ENCODE measurements at regions not wholly inside any gene's neighbourhood (a gene's known extent, or its start where the extent isn't known, plus 50 kb on each side); places are given as distances from the start of the nearest gene placed in this dataset.
A peak's percentile ranks its signal among the peaks of the same experiment; 100 is the strongest.

GRCh38 chr1:208521534-208521933 is 277.4 kb upstream of the PLXNA2 start:
- no peak for DNase-seq

DNA sequence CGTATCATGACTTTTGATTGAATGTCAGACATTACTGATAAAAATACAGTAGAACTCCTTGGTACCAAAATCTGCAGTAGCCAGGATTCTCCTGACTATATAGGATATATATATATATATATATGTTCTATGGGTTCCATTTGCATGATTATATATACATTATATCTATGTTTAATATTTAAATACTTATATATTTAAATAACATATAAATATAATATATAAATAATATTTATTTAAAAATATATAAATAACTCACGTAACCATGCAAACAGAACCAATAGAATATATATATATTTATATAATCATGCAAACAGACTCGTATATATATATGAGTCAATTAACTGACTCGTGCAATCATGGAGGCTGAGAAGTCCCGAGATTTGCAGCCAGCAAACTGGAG is 278.8 kb upstream of the PLXNA2 start:
- DNase-seq, result no peak

- no peak for DNase-seq
These were observed 280.2 kb upstream of the PLXNA2 start for GRCh38 chr1:208524376-208524775.

DNA sequence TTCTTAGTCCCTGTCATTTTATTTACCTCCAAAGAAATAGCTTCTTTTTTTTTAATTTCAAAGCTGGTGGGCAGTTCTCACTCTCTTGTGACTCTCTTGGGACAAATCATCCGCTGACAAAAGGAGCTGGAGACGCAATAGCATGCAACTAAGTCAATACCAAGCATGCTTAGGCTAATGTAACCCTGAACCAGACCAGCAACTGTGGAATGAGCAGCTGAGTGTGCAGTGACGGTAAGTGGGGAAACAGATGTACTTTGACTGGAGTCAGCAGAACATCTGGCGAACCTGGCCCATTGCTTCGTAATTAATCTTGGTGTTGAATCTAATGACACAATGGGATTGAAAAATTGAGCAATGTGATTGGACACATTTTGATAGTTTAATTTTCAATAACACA is 280.7 kb upstream of the PLXNA2 start:
- DNase-seq, result no peak

GRCh38 chr1:208525417-208525816 is 281.2 kb upstream of the PLXNA2 start:
- no peak for DNase-seq

DNA sequence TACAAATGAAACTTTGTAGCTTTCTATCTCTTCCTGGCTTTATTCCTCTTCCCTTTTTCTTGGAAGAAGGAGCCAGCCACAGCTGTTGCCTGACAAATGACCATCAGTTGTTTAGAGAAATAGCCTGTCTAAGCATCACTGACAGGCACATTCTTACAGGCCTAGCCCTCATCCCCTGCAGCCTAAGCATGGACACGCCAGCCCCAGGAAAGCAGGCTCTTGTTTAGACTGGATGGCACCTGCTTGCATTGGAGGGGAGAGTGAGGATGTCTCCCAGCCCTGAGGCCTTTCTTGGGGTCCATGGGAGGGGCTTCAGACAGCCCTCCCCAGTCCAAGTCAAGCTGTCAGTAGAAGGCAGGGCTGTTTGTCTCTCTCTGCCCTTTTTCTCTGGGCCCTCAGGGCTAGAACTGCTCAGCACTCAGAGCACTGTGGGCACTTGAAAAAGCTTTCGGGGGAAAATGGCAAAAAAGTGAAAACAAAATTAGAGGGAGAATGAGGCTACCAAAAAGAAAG is 282.5 kb upstream of the PLXNA2 start:
- DNase-seq, result no peak

- no peak for DNase-seq
These were observed 283.0 kb upstream of the PLXNA2 start for GRCh38 chr1:208527156-208527555.

DNA sequence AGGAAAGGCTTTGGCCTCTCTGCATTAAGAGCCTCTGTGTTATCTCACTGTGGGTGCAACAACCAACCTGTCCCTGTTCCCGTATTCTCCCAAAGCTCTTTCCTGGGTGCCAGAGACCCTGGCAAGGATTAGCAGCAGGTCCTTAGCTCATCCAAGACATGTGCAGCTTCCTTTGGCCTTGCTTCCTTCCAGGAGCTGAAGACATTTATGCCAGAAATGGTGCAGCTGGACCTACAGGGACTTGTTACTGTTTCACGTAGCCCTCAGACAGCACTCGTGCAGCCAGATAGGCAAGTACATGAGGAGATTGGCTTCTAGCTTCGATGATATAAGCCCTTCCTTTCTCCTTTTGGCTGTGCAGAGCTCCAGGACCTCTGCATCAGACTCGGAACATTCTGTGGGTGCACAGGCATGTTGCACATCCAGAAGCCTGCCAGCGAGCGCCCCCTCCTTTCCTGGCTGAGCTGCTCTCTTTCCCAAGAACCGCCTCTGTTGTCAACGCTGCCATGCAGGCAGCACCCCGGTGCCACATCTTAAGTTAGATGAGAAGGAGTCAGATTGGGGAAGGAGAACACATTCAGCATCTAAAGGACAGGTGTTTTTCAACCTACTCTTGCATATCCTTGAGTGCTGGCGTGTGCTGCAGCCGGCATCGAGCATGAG is 284.5 kb upstream of the PLXNA2 start:
- no peak for DNase-seq

GRCh38 chr1:208531003-208531750 is 287.0 kb upstream of the PLXNA2 start:
- no peak for DNase-seq

DNA sequence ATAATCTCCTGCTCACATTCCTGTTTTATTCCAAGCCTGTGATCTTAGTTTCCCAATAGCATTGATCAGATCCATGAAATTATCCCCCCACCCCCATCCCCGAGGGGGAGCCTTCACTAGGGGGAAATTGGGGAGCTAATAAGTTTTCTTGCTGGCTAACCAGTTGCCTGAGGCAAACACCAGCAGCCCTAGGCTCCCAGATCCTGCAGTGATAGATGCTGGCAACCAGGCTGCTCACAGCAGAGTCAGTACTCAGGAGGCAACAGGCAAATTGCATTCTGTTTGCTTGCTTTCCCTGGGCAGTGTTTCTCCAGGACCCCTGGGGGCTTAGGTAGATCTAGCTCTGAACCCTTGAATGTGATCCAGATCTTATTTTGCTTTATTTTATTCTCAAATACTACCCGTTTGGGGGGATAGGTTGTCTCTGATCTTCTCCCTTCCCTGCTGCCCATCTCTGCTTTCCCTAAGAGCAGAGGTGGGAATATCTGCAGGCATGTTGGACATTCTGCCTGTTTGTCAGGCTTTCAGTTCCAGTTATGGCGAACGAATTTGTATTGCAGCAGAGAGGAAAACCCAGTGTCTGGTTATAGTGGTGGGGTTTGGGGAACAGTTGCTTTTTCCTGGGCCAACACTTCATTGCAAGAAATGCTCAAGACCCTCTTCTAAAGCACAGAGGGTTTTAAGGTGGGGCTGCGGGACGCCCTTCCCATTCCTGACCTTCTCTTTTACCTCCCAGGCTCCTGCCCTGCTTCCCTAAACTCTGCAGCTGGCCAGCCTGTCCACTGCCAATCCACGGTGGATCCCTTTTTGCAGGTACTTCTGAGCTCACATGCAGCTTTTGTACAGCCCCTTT is 289.8 kb upstream of the PLXNA2 start:
- no peak for DNase-seq

DNA sequence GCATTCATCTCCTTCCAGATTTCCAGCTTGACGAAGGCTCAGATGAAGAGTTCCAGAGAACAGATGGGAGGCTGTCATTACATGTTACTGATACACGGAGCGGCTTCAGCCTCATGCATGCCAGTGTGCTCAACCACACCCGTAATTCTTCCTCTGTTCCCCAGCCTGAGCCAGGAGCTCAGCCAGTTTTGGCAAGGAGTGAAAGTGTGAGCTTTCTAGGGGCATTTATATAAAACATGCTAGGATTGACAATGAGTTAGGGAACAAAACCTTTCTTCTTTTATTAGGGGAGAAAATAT is 290.4 kb upstream of the PLXNA2 start:
- no peak for DNase-seq

- DNase-seq, result no peak
These were observed 290.8 kb upstream of the PLXNA2 start for GRCh38 chr1:208534979-208535378.

- DNase-seq, result no peak
These were observed 291.3 kb upstream of the PLXNA2 start for GRCh38 chr1:208535511-208535910.

- DNase-seq, result no peak
These were observed 292.0 kb upstream of the PLXNA2 start for GRCh38 chr1:208536212-208536611.

- no peak for DNase-seq
These were observed 293.0 kb upstream of the PLXNA2 start for GRCh38 chr1:208537198-208537597.

DNA sequence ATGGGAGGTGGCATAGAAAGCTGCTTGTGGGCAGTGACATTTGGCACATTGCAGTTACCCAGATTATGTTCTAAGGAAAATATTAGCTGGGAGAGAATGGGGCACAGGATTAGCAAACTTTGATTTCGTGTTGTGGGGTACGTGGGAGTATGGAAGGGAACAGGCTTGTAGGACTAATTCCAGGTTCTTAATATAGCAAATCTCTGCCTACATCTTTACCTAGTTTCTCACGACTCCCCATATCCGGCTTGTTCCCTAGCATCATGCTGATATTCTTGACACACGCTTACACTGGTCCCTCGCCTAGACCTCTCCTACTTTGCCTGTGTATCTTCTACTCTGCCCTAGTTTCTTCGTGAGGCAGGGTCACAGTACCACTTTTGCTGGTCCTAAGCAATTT is 293.9 kb upstream of the PLXNA2 start:
- no peak for DNase-seq

- DNase-seq, result no peak
These were observed 294.4 kb upstream of the PLXNA2 start for GRCh38 chr1:208538587-208538986.

DNA sequence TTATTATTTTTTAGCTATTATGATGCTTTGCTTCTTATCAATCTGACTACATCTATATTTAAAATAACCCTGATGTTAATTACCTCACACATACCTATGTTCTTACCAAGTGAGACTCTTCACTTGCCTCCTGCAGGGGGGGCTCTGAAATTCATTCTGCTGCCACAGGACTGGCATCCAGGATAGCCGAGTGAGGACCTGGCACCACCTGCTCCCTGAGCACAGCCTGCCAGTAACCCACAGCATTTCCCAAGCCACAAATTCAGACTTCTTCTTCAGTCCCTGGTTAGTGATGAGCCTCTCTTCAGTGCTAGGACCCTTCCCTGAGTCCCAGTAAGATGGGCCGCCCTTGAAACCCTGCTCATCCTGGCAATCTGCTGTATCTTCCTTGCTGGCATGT is 296.5 kb upstream of the PLXNA2 start:
- no peak for DNase-seq

GRCh38 chr1:208541225-208541855 is 297.2 kb upstream of the PLXNA2 start:
- peak; percentile 59 for DNase-seq

- no peak for DNase-seq
These were observed 298.1 kb upstream of the PLXNA2 start for GRCh38 chr1:208542309-208542708.

DNA sequence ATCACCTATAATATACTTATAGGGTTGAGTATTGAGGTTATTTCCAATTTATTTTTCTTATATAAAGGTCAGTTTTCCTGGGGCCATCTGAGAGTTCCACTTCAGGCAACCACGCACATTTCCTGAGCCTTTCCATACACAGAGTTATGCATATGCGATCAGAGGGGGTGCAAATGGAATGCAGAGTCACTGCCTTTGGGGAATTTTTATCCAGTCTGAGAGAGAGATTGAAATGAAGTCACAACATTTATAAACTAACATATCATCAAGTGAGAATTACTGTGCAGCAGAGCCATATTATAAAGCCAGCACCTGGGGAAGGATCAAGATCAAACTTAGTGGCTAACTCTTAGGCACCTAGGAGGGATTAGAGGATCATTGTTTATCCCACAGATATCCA is 299.9 kb upstream of the PLXNA2 start:
- DNase-seq, result no peak

- no peak for DNase-seq
These were observed 300.6 kb upstream of the PLXNA2 start for GRCh38 chr1:208544794-208545193.

GRCh38 chr1:208551024-208551423 is 306.8 kb upstream of the PLXNA2 start:
- DNase-seq, result no peak
